ENCODE measurements at regions not wholly inside any gene's neighbourhood (a gene's known extent, or its start where the extent isn't known, plus 50 kb on each side); places are given as distances from the start of the nearest gene placed in this dataset.

DNA sequence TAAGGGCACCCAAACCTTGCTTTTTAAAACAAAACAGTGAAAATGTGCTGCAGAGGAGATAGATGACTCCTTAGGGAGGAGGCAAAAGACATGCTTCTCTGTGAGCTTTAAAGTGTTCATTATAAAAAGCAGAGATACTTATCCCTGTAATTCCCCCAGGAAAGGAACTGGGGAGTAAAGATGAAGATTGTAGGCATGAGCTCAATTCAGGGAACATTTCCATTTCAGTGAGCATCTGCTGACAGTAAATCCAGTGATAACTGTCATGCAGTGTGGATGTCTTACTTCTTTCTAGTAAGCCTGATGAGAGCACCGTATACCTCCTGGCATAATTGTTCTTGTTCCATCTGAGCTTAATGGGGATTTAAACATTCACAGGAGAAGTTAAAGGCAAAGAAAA lies 1296.5 kb downstream of the MRPL39 start:
- no peak for FAIRE-seq

DNA sequence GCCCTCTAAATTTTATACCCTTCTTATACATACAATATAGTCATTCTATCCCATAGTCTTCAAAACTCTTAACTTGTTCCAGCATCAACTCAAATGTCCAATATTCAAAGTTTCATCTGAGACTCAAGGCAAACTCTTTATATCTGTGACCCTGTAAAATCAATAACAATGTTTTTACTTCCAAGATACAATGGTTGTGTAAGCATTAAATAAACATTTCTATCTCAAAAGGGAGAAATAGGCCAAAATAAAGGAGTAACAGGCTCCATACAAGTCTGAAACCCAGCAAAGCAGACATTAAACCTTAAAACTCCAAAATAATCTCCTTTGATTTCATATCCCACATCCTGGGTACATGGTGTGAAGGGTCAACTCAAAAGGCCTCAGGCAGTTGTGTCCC lies 1299.1 kb downstream of the MRPL39 start:
- no peak for FAIRE-seq

DNA sequence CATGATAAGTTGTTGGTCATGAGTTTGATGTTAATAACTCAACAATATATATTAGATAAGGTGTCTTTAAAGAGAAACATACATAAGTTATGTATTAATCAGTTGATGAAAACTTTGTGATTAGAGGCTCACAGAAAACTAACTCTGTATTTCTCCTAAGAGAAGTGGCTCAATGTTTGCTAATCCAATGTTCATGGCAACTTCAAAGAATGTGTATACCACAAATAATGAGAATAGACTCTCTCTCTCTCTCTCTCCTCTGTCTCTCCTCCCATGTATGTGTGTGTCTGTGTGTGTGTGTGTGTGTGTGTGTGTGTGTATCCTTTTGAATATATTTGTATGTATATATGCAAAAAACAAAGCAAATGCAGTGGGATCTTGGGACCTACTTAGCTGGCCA lies 1304.9 kb downstream of the MRPL39 start:
- FAIRE-seq = no peak

DNA sequence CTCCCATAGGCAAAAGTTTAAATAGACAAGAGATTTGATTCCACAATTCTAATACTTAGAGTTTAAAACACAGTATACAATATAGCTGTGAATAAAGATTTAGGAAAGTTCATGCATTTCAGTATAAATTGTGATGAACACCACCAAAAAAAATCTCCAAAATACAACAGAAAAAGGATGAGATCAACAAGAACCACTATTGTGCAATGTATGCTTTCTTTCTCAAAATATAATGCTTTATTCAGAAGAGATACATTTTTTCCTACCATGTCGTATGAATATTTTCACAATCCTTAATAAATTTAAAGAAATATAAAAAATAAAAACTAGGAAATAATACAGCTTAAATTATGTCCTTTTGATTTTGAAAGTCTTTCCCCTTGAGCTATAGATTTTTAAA lies 1309.2 kb downstream of the MRPL39 start:
- no peak for FAIRE-seq

DNA sequence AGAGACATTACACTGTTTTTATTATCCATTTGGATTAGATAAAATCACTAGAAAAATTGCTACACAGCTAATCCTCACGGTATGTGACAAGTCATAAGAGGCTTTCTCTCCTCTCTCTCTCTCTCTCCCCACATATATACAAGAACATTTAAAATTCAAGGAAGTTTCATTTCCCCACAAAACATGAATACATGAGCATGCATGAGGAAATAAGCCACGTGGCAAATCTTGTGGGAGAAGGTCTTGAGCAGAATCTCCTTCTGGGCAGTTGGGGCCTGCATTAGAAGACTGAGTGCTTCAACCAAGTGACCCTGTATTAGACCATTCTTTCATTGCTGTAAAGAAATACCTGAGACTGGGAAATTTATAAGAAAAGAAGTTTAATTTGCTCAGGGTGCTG lies 1313.1 kb downstream of the MRPL39 start:
- FAIRE-seq = no peak

DNA sequence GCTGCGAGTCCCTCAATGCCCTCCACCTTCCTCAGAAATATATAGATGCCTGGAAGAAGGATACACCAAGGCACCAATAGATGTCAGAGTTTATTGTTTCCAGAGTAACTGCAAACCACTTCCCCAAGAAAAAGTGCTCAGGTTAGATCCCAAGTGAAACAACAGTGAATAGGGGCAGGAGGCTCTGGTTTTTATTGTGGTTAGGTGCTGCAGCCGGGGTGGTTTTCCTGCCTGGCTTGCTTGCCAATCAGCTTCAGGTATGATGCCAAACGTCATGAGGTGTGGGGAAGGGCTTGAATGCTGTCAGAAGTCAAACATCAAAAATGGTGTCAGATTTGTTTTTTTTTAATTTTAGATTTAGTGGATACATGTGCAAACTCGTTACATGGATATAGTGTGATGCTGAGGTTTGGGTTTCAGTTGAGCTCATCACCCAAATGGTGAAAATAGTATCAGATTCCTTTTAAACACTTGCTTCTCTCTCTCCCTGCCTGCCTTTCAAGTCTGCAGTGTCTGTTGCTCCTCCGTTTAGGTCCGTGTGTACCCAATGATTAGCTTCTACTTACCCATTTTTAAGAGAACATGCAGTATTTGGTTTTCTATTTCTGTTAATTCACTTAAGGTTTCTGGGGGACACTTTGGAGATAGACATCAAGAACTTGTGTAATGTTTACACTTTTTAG lies 1317.0 kb downstream of the MRPL39 start:
- no peak for FAIRE-seq

DNA sequence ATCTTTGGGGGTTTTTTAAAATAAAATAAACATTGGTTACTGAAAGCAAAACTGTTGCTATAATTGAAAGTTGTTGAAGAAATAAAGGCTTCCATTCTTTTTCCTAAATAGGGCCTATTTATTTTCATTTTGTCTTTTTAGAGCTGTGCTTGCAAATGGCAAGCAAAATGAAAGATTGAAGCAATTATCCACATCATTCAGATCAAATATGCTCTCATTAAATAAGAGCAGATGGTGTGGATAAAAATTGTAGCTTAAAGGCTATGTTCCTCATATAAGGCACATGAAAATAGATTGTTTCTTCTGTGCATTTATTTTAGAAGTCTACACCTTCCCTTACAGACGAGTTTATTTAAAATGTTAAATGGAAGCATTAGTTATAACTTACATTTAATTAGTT lies 1317.7 kb downstream of the MRPL39 start:
- FAIRE-seq = no peak

DNA sequence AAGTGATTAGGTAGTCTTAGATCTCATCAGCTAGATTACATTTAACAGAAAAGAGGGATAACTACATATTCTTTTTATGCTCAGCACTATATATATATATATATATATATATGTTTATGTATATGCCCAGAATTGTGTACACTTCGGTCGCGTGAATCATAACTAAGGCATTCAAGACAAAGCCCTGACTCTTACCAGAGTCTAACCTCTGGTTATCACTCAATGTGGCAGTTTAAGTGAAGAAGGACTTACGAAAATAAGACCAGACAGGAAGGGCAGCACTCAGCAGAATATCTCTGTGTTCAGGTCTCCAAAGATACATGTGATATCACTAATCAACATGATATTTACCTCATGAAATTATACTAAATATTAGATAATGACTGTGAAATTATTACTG lies 1326.7 kb downstream of the MRPL39 start:
- no peak for FAIRE-seq

DNA sequence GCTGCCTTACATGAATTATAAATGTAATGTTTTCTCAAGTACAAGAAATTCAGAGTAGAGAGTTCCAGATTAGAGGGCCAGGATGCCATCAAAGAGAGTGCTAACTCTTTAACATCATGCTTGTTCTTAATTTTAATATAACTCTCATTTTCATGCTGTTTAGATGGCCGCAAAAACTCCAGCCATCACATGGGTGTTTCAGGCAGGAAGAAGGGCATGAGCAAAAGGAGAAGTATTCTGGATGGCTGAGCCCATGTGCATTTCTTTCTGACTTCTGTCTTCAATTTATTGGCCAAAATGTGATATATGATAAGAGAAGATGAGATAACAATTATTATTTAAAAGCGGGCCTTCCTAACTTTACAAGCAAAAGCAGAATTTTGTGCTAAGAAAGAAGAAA lies 1328.6 kb downstream of the MRPL39 start:
- FAIRE-seq = no peak

DNA sequence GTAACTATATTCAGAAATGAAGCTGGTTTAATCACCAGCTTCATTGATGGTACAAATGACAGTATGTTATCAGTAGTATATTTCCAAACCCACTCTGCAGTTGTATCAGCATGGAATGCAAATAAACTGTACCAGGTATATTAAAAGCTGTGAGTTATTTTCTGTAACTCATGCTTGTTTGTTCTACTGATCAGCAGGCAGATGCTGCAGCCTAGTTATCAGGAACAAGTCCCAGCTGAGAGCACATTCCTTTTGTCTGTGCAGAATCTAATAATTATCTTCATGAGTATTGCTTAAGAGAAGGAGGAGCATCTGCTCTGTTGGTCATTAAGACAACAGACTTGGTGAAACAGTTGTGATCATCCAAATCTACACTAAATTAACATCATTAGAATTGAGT lies 1331.1 kb downstream of the MRPL39 start:
- FAIRE-seq = no peak

DNA sequence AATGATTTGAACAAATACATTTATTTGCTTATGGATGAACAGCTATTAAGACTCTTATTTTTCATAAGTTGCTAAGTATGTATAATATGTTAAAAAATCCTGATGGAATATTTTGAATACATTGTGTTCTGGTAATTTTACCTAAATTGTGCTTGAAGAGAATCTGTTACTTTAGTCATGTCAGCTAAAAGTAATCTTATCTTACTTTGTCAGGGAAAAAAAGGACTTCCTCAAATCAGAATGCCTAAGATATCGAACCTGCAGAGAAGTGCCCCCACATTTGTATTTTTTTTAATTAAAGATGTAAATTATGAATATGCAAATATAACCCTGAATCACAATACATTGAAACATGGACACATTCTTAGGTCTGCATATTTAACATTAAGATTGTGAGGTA lies 1331.7 kb downstream of the MRPL39 start:
- no peak for FAIRE-seq

DNA sequence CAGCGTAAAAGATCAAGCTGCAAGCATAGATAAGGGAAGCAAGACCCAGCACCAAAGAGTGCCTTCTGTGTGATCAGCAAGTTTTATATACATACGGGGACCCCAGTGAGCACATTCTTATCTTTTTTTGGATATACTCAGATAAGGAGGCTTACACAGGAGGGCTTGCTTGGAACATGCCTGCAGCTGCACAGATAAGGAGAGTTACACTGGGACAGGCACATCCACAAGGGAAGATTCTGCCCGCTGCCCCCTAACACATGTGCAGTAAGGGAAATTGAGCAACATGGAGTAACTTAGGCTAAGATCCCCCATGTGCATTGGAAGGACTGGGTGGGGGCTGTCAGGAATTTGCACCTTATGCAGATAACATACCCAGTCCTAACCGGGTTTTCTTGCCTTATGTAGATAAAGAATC lies 1334.8 kb downstream of the MRPL39 start:
- no peak for FAIRE-seq

DNA sequence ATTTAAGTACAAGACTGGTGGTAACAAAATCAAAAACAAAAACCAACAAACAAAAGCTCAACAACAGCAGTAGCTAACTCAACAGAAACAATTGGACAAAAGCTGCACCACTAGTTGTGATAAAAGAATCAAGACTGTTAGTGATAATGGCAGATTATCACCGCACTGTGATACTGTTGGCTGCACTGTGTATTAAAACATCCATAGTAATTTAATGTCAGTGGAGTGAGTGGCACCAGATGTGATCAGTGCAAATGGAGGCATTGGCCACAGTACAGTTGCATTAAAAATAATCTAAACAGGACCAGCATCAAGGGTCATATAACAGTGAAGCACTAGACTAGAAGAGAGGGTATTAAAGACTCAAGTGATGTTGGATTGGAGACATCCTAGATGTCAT lies 1341.3 kb downstream of the MRPL39 start:
- no peak for FAIRE-seq

DNA sequence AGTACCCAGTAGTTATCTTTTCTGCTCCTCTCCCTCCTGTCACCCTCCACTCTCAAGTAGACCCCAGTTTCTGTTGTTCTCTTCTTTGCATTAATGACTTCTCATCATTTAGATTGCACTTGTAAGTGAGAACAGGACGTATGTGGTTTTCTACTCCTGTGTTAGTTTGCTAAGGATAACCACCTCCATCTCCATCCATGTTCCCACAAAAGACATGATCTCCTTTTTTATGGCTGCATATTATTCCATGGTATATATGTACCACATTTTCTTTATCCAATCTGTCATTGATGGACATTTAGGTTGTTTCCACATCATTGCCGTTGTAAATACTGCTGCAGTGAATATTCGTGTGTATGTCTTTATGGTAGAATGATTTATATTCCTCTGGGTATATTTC lies 1346.5 kb downstream of the MRPL39 start:
- FAIRE-seq = no peak

DNA sequence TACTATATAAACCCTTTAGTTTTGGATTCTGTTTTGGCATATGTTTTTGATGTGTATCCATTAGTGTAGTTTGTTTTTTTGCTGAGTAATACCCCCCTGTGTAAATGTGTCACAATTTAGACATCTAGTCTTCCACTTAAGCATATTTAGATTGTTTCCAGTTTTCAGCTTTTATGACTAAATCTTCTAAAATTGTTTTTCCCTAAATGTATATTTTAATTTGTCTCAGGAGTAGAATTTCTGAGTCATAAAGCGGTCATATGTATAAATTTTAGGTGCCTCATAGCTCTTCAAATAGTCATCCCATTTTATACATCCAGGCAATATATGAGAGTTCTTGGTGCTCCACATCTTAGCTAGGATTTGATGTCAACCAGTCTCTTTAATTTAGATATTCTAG lies 1348.0 kb downstream of the MRPL39 start:
- no peak for FAIRE-seq

DNA sequence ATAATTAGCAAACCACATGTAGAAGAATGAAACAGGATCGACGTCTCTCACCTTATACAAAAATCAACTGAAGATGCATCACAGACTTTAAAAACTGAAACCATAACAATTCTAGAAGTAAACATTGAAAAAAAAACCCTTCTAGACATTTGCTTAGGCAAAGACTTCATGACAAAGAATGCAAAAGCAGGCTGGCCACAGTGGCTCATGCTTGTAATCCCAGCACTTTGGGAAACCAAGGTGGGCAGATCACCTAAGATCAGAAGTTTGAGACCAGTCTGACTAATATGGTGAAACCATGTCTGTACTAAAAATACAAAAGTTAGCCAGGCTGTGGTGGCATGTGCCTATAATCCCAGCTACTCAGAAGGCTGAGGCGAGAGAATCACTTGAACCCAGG lies 1351.7 kb downstream of the MRPL39 start:
- no peak for FAIRE-seq

DNA sequence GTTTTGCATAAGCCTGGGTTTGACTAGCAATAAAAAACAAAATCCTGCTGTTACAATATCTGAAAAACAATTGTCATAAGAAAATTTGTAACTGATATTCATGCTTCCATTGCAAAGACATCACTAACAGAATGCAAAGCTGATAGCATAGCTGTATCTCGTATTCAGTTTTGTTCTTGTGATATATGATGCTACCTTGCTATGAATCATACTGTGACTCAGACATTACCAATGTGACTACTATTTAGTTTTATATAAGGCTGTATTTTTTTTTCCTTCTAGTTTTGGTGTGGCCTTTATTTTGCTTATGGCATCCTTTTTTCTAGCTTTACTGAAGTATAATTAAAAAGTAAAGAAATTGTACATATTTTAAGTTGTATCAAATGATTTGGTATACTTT lies 1381.8 kb downstream of the MRPL39 start:
- no peak for FAIRE-seq

DNA sequence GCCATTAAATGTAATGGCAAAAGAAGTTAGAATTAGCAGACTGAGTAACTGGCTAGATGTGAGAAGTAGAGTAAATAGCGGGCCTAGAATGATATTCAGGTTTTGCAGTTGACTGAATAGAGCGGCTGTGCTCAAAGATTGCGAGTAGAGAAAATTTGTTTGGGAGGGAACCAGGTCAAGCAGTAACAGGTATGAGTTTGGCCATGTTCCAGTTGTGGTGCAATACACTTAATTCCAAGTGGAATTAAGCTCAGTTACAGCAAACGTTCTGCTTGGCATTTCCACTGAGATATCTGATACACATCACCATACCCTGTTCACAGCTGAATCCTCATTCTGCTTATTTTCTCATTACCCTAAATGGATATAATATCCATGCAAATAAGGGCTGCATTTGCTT lies 1382.9 kb downstream of the MRPL39 start:
- FAIRE-seq = no peak

DNA sequence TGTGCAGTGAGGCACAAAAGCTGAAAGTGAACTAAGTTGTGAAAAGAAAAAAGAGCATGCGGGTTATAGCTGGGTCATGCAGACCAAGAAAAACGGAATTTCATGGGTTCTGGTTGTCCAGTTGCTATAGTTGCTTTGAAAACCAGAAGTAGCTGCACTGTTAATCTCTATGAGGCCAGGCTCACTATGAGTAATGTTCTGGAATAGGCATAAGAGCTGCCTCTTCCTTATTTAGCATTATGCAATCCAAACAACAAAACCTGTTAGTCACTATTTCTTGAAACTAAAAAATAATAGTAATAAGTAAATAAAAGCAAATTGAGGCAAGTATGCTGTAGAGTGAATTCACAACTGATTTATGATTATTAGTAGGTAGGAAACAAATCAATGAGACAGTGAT lies 1383.7 kb downstream of the MRPL39 start:
- no peak for FAIRE-seq

DNA sequence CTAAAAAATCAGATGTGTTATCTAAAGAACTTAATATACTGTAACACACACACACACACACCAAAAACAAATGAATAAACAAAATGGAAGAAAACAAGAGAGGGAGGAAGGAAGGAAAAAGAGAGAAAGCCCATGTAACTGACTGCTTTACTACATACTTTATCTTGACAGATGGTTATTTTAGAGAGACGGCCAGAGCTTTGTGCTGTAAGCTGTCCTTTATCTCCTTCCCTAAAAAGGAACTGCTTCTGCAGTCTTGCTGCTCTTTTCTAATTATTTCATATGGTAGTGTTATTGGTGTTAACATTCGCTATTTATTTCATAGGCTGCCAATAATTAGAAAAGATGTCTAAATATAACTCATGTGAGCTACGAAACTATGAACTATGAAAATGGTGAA lies 1384.6 kb downstream of the MRPL39 start:
- no peak for FAIRE-seq

DNA sequence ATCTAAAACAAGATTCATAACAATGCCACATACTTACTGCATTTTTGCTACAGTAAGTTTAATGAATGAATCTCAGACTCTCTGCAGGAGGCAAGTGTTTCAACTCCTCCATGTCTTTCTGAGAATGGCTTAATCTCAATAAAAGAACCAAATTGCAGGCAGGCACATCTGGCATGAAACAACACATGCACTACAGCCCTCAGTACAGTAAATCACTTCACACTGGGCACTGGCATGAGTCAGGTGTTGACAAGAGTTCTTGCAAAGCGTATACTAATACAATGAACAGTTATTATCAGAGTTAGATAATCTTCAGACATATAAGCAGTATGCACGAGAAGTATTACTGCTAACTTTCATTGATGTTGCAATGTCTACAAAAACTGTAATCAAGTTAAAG lies 1386.8 kb downstream of the MRPL39 start:
- FAIRE-seq = no peak

DNA sequence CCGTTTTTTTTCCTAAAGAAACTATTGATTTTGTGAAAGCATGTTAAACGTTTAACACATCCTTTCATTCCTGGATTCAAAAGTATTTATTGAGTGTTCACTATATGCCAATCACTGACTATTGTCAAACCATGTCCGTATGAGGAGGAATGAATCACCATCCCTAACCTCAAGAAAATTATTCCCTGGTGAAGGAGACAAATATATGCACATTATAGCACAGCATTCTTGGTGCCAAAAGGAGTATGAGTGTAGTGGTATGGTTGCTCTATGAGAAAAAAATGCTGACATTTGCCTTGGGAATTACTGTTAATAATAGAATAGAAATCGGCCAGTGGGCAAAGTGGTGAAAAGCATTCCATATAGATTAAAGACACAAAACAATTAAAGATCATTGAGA lies 1390.1 kb downstream of the MRPL39 start:
- FAIRE-seq = no peak

DNA sequence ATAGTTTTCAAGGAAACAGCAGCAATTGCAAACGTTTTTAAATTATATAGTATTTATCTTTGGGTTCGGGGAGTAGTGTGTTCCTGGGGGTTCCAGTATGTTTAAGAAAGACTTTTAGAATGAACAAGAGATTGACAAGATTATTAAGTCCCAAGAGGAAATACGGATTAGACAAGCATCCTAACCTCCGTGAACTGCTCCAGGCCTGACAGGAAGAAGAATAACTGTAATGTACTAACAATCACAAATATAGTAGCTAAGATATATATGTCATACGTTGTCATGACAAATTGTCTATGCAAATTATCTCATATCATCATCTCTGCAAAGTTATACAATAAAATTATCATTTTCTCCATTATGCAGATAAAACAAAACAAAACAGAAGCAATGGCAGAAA lies 1397.2 kb downstream of the MRPL39 start:
- FAIRE-seq = no peak

DNA sequence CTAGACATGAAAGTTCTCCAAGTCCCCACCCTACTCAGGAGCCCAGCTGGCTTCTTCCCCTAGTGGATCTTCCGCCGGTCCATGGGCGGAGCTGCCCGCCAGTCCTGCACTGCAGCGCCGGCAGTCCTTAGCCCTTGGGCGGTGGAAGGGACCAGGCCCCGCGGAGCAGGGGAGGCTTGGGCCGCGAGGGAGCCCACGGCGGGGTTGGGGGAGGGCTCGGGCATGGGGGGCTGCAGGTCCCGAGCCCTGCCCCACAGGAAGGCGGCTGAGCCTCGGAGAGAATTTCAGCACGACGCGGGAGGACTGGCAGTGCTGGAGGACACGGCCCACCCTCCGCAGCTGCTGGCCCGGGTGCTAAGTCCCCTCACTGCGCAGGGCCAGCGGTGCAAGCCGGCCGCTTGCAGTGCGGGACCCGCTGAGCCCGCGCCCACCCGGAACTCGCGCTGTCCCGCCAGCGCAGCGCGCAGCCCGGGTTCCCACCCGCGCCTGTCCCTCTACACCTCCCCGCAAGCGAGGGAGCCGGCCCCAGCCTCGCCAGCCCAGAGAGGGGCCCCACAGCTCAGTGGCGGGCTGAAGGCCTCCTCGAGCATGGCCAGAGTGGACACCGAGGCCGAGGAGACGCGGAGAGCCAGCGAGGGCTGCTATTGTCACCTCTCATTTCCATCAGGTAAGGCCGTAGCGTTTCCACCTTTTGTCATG lies 1398.6 kb downstream of the MRPL39 start:
- FAIRE-seq = no peak

DNA sequence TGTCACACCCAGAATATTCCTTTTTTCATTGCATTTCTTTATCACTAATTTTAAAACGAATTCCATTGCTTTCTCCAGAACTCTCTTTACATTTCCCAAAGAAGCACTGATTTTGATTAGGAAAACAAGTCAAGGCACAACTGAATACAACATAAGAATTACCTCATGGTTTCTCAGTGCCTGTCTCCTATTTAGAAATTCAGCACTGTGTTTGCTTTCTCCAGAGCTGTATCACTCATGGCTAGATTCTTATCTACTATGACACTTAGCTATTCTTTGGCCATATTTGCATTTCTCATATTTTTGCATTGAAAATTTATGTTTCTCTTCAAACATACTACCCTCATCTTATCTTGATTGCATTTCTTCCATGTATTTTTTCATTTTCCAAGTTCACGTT lies 1402.0 kb downstream of the MRPL39 start:
- no peak for FAIRE-seq

Data from endometrium (tissue), 2 donors.